ENCODE measurements at regions not wholly inside any gene's neighbourhood (a gene's known extent, or its start where the extent isn't known, plus 50 kb on each side); places are given as distances from the start of the nearest gene placed in this dataset.

GRCh38 chrX:39144956-39145355, 343.7 kb downstream of the MID1IP1 start:
- DNase-seq (ENCODE audit: low spot score): no peak

DNA sequence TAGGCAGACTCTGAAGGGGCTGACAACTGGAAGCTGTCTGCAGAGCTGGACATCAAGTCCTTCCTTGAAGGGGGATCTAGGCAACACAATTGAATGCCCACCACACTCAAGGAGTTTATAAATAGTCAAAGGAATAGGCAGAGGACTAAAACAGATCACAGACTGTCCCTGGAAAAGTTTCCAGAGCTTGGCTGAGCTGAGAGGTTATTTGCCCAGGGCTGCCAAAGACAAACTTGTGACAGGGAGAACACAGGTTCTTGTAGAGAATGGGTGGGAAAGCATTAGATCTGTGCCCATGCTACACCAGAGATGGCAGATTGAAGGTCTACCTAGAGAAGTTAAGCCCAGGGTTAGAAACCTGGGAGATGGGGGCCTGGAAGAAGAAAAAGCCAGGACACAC, 344.6 kb downstream of the MID1IP1 start:
- DNase-seq (ENCODE audit: low spot score): no peak

GRCh38 chrX:39149761-39150160, 348.5 kb downstream of the MID1IP1 start:
- peak; percentile 13 for DNase-seq (ENCODE audit: low spot score)

- DNase-seq (ENCODE audit: low spot score): no peak
Observed at GRCh38 chrX:39150220-39150619, 349.0 kb downstream of the MID1IP1 start.

- no peak for DNase-seq (ENCODE audit: low spot score)
Observed at GRCh38 chrX:39150621-39151020, 349.4 kb downstream of the MID1IP1 start.

DNA sequence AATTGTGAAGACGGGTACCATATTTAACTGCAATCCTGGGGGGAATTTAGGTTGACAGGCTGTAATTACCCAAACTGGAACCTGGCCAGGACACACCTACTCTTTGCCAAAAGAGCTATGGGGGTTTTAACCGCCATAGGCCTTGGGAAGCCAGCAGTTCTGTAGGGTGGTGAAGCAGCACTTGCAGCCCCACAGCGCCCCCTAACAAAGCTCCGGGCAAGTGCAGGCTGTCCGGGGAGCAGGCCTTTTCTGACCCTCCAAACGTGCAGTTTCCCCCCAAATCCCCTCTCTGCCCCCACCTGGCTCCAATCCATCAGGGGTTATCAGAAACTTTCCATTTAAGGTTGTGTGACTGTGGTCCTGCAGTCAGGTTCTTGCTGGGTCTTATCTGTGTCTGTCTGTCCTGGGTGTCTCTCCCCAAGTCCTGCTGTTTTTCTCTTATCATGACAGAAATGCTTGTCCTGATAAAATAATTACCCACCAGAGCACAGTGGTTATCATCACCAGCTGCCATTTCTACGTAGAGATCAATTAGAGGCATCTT, 350.9 kb downstream of the MID1IP1 start:
- DNase-seq (ENCODE audit: low spot score): peak; percentile 5

GRCh38 chrX:39156051-39156450, 354.8 kb downstream of the MID1IP1 start:
- no peak for DNase-seq (ENCODE audit: low spot score)

- no peak for DNase-seq (ENCODE audit: low spot score)
Observed at GRCh38 chrX:39157006-39157405, 355.7 kb downstream of the MID1IP1 start.

DNA sequence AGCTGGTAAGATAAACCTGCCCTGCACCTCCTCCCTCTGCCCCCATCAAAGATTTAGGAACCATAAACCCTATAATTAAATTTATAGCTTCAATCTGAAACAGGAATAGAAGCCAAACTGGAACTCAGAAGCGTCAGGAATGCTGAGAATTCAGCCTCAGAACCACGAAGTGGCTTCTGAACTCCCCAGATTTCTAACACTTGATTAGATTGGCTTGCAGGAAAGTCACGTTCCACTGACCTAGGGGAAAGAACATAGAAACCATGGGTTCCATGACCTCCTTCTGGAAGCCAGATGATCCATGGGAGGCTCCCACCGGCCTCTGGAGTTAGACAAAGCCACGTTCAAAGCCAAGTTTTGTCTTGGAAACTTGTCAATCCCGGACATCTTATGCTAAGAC, 356.5 kb downstream of the MID1IP1 start:
- no peak for DNase-seq (ENCODE audit: low spot score)

DNA sequence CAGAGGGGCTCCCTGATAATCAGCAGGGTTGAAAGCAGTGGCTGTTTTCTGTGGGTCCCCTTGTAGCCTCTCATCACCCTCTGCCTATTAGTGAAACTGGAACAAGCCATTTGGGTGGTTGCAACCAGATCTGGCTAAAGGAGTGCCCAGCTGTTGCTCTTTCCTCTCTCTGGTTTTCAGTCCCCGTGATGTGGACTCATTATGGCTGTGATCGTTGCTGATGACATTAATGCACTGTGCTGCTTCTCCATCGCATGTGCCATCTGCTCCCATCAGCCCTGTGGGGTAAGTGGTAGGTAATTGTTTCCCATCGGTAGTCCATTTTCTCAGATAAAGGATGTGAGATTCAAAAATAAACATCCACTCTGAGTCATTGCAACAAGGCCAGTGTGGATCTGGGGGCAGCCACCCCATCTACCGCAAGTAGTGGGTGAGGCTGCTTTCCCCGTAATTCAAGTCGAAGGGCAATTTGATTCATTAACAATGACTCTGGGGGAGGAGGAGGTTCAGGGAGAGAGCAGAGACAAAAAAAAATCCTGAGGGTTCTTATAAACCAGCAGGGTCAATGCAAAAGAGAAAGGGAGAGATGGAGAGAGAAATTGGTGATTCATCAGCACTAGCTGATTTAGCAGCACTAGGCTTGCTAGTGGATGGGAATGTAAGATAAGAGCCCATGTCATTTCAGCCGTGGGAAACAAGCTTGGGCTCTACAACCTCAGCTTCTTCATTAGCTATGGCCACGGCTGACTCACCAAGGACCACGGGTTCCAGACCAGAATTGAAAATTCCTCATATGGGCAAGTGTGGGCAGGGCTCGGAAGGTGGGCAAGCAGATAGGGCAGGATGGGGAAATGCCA, 357.8 kb downstream of the MID1IP1 start:
- no peak for DNase-seq (ENCODE audit: low spot score)

- DNase-seq (ENCODE audit: low spot score): no peak
Observed at GRCh38 chrX:39159921-39160507, 358.8 kb downstream of the MID1IP1 start.

- DNase-seq (ENCODE audit: low spot score): no peak
Observed at GRCh38 chrX:39161611-39162255, 360.5 kb downstream of the MID1IP1 start.

DNA sequence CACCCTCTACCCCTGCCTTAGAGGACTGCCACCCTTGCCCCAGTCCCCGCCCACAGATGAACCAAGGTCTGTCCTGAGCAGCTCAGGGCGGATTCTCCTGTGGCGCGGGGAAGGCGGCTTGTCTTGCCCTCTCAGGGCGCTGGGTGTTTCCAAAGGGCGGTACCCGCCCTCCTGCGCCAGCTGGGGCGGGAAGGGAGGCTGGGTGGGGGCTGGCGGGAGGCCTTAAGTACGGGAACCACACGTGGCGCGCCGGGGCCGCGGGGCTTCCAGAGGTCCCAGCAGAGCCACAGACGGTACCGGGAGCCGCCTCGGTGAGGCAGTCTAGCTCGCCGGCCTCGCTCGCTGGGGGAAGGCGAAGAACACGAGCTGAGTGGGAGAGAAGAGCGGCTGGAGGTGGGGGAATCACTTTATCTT, 361.1 kb downstream of the MID1IP1 start:
- DNase-seq (ENCODE audit: low spot score): no peak

- no peak for DNase-seq (ENCODE audit: low spot score)
Observed at GRCh38 chrX:39163581-39164126, 362.4 kb downstream of the MID1IP1 start.

DNA sequence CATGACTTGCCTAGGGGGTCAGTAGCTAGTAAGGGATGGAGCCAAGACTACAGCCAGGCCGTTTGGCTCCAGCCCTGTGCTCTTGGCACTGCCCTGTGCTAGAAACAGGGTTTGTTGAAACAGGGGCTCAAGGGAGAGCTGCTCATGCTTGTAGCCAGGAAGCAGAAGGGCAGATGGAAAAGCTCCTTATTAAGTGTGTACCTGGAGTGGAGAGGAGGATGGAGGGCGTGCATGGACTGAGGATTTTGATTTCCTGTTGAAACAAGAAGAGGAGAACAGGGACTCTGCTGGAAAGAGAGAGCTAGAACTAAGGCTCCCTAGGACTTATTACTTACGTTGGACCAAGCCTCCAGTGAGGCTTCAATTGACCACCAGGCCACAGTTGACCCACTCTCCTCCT, 363.0 kb downstream of the MID1IP1 start:
- DNase-seq (ENCODE audit: low spot score): no peak

GRCh38 chrX:39165185-39165584, 363.9 kb downstream of the MID1IP1 start:
- no peak for DNase-seq (ENCODE audit: low spot score)

- no peak for DNase-seq (ENCODE audit: low spot score)
Observed at GRCh38 chrX:39165773-39166172, 364.5 kb downstream of the MID1IP1 start.

DNA sequence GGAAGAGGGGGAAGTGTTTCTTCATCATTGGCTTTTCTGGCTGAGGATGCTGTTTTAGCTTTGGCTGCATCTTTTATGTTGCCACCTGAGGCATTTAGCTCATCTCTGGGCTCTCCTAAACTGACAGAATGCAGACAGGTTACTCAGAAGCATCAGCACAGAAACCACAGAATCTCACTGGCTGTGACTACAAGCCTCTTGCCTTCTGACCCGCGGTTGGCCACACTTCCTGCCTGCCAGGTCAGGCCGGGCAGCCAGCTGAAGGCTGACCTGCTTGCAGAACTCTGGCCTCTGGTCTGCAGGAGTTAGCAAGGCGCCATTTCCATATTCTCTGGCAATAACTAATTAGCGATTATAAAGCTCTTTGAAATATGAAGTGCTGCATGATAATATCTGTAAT, 366.5 kb downstream of the MID1IP1 start:
- no peak for DNase-seq (ENCODE audit: low spot score)

DNA sequence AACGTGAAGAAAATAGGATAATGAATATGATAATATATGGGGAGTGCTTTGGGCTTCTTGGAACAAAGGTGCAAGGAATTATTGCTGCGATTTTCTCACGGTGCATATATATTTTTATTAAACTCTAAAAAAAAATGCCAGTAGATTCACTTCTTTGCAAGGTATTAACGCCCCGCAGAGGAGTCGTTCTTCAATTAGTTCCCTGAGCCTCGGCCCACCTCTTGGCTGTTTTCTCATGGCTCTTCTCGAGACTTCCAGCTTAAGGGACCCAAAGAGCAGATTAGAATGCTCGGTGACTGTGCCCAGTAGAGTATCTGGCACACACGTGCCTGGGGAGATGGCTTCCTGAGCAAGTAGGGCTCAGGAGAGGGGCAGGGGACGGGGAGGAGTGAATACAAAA, 367.4 kb downstream of the MID1IP1 start:
- DNase-seq (ENCODE audit: low spot score): no peak

- DNase-seq (ENCODE audit: low spot score): no peak
Observed at GRCh38 chrX:39169976-39170375, 368.7 kb downstream of the MID1IP1 start.

DNA sequence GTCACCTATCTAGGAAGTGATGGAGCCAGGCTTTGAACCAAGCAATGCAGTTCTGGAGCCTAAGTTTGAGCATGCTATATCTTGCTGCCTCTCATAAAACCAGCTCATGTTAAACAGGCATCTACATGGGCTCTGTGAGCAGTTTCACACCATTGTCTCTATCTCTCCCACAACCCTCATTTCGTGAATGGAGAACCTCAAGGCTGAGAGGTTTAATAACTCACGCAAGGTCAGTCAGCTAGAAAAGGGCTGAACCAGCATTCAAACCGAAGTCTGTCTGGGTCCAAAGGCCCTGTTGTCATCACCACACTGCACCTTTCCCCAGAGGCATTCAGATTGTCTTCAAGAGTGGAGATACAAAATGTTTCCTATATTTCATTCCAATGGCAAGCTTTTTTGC, 369.2 kb downstream of the MID1IP1 start:
- no peak for DNase-seq (ENCODE audit: low spot score)

- no peak for DNase-seq (ENCODE audit: low spot score)
Observed at GRCh38 chrX:39171686-39172085, 370.4 kb downstream of the MID1IP1 start.
